GM21367 (cell line): ENCODE measurements at regions not wholly inside any gene's neighbourhood (a gene's known extent, or its start where the extent isn't known, plus 50 kb on each side); places are given as distances from the start of the nearest gene placed in this dataset.
"Not testable (repeated sequence)": the region's sequence is repeated elsewhere in the genome, so short reads cannot be mapped to it uniquely, and the experiment has no call there.

Experiments
- ATAC-seq: cut with Tn5 transposase; IDR thresholded peaks from one replicate; pipeline ENCODE4 v1.9.1; 2021; ENCODE audit not compliant: unreplicated experiment

GRCh38 chr4:122973465-122973864, 51.1 kb upstream of the NUDT6 start:
- ATAC-seq: no peak

GRCh38 chr4:122976111-122976510, 53.7 kb upstream of the NUDT6 start:
- ATAC-seq: no peak

- ATAC-seq: no peak
Measured at GRCh38 chr4:122977103-122977502, 54.7 kb upstream of the NUDT6 start.

GRCh38 chr4:122978109-122978508, 55.7 kb upstream of the NUDT6 start:
- no peak for ATAC-seq

GRCh38 chr4:122978789-122979188, 56.4 kb upstream of the NUDT6 start:
- no peak for ATAC-seq

GRCh38 chr4:122980860-122981259, 58.5 kb upstream of the NUDT6 start:
- no peak for ATAC-seq

- ATAC-seq: no peak
Measured at GRCh38 chr4:122988696-122989095, 66.3 kb upstream of the NUDT6 start.

- ATAC-seq: no peak
Measured at GRCh38 chr4:122990891-122991290, 68.5 kb upstream of the NUDT6 start.

GRCh38 chr4:122992057-122992456, 69.7 kb upstream of the NUDT6 start:
- no peak for ATAC-seq

- ATAC-seq: no peak
Measured at GRCh38 chr4:122992641-122993040, 70.2 kb upstream of the NUDT6 start.

- ATAC-seq: no peak
Measured at GRCh38 chr4:122996350-122996749, 74.0 kb upstream of the NUDT6 start.

- ATAC-seq: no peak
Measured at GRCh38 chr4:122997463-122998101, 75.2 kb upstream of the NUDT6 start.

GRCh38 chr4:123004079-123004478, 81.7 kb upstream of the NUDT6 start:
- ATAC-seq: not testable (repeated sequence)

- ATAC-seq: not testable (repeated sequence)
Measured at GRCh38 chr4:123005126-123005525, 82.7 kb upstream of the NUDT6 start.

GRCh38 chr4:123007679-123008078, 85.3 kb upstream of the NUDT6 start:
- no peak for ATAC-seq

- not testable (repeated sequence) for ATAC-seq
Measured at GRCh38 chr4:123012416-123012815, 90.0 kb upstream of the NUDT6 start.

GRCh38 chr4:123014038-123014437, 91.6 kb upstream of the NUDT6 start:
- no peak for ATAC-seq

GRCh38 chr4:123017078-123017477, 94.7 kb upstream of the NUDT6 start:
- ATAC-seq: no peak

GRCh38 chr4:123017636-123018395, 95.4 kb upstream of the NUDT6 start:
- ATAC-seq: no peak

- no peak for ATAC-seq
Measured at GRCh38 chr4:123018396-123018775, 96.0 kb upstream of the NUDT6 start.

GRCh38 chr4:123020285-123020684, 97.9 kb upstream of the NUDT6 start:
- ATAC-seq: no peak

GRCh38 chr4:123023647-123024046, 101.2 kb upstream of the NUDT6 start:
- ATAC-seq: no peak

GRCh38 chr4:123024710-123025109, 102.3 kb upstream of the NUDT6 start:
- ATAC-seq: no peak
